Activated naive CD4-positive, alpha-beta T cell (primary cell): ENCODE measurements at regions not wholly inside any gene's neighbourhood (a gene's known extent, or its start where the extent isn't known, plus 50 kb on each side); places are given as distances from the start of the nearest gene placed in this dataset.
A peak's percentile ranks its signal among the peaks of the same experiment; 100 is the strongest.
"Not testable (repeated sequence)": the region's sequence is repeated elsewhere in the genome, so short reads cannot be mapped to it uniquely, and the experiment has no call there.

ENCODE experiments used
- DNase-seq, 4 experiments: peaks; one replicate each; lab custom pipeline; 2025; lab: John Stamatoyannopoulos, UW

DNA sequence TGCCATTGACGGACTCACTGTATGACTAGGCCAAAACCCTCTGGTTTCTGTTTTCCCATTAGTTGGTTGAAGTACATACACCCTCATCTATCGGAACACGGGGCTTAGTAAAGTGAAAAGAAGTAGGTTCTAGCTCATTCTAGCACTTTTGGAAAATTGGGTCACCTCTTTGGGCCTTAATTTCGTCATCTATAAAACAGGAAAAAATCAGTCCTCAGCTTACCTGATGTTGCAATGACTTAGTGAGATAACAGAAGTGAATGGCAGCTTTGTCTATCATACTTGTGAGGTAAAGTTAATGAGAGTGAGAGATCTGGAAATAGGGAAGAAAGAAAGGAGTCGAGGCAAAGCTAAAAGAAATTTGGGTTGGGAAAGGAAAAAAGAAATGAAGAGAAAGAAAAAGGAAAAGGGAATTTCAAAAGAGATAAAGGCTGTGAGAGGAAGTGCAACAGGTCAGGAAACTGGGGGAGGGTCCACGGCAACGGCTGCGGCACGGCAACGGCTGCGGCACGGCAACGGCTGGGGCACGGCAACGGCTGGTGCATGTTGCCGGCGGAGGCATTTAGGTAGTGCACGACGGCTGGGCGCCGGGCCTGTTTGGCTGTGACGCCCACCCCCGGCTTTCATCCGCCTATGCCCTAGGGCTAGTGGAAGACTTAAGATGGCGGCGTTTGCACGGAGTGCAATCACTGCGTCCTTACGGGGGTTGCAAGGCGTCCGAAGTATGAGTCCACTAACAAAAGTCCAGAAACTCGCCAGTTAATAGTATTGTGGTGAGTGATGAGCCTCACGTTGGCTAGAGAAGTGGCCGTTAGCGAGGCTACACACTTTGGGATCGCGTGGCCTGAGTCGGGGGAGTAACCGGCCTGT, 91.4 kb upstream of the XIST start:
- peak; percentile 54 to 89 (median 75) for DNase-seq

DNA sequence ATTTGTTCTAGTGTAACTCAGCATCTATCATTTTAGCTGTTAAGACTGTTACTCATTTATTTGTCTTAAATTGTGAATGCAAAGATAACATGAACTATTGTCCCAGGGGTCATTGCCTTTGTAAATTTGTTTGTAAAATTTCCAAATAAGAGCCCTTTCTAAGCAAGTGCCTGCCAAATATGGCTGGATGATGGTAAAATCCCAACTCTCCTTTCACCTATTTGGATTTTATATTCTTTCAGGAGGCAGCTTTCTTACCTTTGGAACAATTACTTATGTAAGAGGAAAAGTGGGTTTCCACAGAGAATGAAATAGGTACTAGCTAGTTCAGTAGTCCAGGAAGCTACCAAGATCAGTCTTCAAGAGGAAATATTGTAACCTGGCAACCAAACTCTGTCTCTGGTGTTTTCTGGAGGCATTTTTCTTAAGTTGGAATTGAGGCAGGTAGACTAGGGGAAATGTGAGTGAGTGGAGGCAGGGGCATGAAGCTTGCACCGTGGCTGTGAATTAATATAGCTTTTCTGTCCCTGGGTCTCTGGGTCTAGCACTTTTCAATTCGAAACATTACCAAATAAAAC, 88.5 kb upstream of the XIST start:
- DNase-seq = no peak

- not testable (repeated sequence) for DNase-seq
These were observed 85.3 kb upstream of the XIST start for GRCh38 chrX:73937843-73938242.

GRCh38 chrX:73932522-73932921, 80.0 kb upstream of the XIST start:
- no peak for DNase-seq

GRCh38 chrX:73930300-73930699, 77.8 kb upstream of the XIST start:
- DNase-seq = no peak

- no peak for DNase-seq
These were observed 70.4 kb upstream of the XIST start for GRCh38 chrX:73922856-73923455.

GRCh38 chrX:73916931-73917667, 64.6 kb upstream of the XIST start:
- no peak for DNase-seq

GRCh38 chrX:73916489-73916888, 64.0 kb upstream of the XIST start:
- DNase-seq = no peak

DNA sequence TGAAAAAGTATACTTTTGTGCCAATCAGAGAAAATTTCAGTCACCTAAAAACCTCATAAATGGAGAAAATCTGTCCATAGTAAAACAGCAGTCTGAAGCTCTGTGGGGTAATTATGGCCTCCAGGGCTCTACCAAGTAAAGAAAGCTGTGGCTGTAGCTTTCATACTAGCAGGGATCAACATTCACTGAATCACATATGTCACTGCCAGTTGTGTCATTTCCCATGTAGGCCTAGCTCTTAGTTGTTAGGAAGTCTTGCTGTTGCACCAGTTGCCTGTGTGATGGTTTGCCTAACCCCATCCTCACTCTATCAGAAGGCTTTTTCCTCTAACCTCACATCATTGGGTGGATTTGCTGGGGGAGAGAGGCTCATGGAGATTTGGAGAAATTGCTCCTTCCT, 62.3 kb upstream of the XIST start:
- not testable (repeated sequence) for DNase-seq

GRCh38 chrX:73913580-73913979, 61.1 kb upstream of the XIST start:
- no peak for DNase-seq

DNA sequence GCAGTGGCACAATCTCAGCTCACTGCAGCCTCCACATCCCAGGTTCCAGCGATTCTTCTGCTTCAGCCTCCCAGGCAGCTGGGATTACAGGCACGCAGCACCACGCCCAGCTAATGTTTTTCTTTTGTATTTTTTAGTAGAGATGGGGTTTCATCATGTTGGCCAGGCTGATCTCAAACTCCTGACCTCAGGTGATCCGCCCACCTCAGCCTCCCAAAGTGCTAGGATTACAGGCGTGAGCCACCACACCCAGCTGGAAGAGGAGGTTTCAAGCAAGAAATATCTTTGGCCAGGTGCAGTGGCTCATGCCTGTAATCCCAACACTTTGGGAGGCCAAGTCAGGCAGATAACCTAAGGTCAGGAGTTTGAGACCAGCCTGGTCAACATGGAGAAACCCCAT, 59.4 kb upstream of the XIST start:
- not testable (repeated sequence) for DNase-seq

- not testable (repeated sequence) for DNase-seq
These were observed 53.3 kb upstream of the XIST start for GRCh38 chrX:73905749-73906374.

DNA sequence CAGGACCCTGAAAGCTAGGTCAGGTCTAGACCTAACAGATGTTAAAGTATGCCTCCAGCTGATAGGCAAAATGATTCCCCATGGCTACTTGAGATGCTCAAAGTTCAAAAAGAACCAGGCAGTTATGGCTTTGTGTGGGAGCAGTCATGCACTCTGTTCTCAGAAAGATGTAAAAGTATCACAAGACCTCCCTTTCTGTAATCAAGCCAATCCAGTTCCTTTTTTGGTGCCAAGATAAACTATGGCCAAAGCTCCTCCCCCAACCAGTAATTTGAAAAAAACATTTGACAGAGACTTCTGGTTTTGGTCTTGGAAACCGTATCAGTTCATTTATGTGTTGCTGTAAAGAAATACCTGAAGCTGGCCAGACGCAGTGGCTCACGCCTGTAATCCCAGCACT, 51.4 kb upstream of the XIST start:
- no peak for DNase-seq
